Adrenal gland (tissue), 9 donors: ENCODE measurements at regions not wholly inside any gene's neighbourhood (a gene's known extent, or its start where the extent isn't known, plus 50 kb on each side); places are given as distances from the start of the nearest gene placed in this dataset.

Experiments used
- DNase-seq, 7 donors: peaks; one replicate each; pipeline ENCODE4 v3.0.0-alpha.2; 2019 to 2020
- H3K27ac ChIP-seq, 5 donors: fragments of 200-600 bp; sonication (generic) in 4 of 5; 1 replicate in 3 of 5; 2 replicates in 2 of 5; pipeline versions ENCODE4 v1.5.1 to v1.8.0; 2016 to 2020; ENCODE audit warnings: mild to moderate bottlenecking in 1 of 5
- H3K27me3 ChIP-seq: fragments of 200-600 bp; 2 replicates; pipeline ENCODE4 v1.8.0; 2021
- H3K36me3 ChIP-seq, 2 donors: fragments of 200-600 bp; replicated peaks in 1 of 2; 1 replicate in 1 of 2; 2 replicates in 1 of 2; pipeline versions ENCODE4 v1.5.1 to v1.8.0; 2018 to 2022
- H3K4me1 ChIP-seq, 2 donors: fragments of 200-600 bp; replicated peaks in 1 of 2; 1 replicate in 1 of 2; 2 replicates in 1 of 2; pipeline versions ENCODE4 v1.5.1 to v1.8.0; 2018 to 2021
- H3K4me3 ChIP-seq, 4 donors: fragments of 200-600 bp; sonication (generic) in 3 of 4; one replicate each; pipeline ENCODE4 v1.5.1; 2016 to 2018
- H3K9me3 ChIP-seq, 3 donors: fragments of 200-600 bp; sonication (generic) in 1 of 3; replicated peaks in 1 of 3; 1 replicate in 2 of 3; 2 replicates in 1 of 3; pipeline versions ENCODE4 v1.5.1 to v1.8.0; 2016 to 2021
- POLR2A ChIP-seq, 2 donors: fragments of 450-650 bp; IDR thresholded peaks; one replicate each; pipeline ENCODE4 v1.6.1; 2017; ENCODE audit warnings: antibody characterized with exemption in 2 of 2, mild to moderate bottlenecking in 2 of 2, moderate library complexity in 1 of 2
- WGBS, 4 donors: extraction: QIAGEN DNeasy Blood & Tissue Kit in 2 of 4; methylation state at CpG; one replicate each; pipeline versions ENCODE4 v1.1.5 to v1.1.7; 2013 to 2017; 5-methylcytosine and 5-hydroxymethylcytosine counted together
- intact Hi-C, 2 donors: fragments of 100-400 bp; cut with DNase I; formaldehyde crosslinking; loops; one replicate each; pipeline versions ENCODE4 v1.14.1 to v1.15.0; 2022 to 2023
- TF ChIP-seq, protein P1 (sequence below), 6 experiments: fragments of 450-650 bp in 4 of 6; fragments of 200-600 bp in 2 of 6; sonication (generic) in 1 of 6; IDR thresholded peaks; 1 replicate in 5 of 6; 2 replicates in 1 of 6; pipeline versions ENCODE4 v1.5.1 to v1.8.0; 2016 to 2021; ENCODE audit warnings: antibody characterized with exemption in 6 of 6, mild to moderate bottlenecking in 2 of 6, moderate library complexity in 1 of 6
- donor health status: healthy with polysubstance abuse.
- donor health status: Bipolar disorder and iron deficiency.
- donor health status: DM: yes; HTN: yes; CAD: no.
- donor health status: DM: no; HTN: no; CAD: no.
- donor health status: DM: no; HTN: no; CAD: no.

DNA sequence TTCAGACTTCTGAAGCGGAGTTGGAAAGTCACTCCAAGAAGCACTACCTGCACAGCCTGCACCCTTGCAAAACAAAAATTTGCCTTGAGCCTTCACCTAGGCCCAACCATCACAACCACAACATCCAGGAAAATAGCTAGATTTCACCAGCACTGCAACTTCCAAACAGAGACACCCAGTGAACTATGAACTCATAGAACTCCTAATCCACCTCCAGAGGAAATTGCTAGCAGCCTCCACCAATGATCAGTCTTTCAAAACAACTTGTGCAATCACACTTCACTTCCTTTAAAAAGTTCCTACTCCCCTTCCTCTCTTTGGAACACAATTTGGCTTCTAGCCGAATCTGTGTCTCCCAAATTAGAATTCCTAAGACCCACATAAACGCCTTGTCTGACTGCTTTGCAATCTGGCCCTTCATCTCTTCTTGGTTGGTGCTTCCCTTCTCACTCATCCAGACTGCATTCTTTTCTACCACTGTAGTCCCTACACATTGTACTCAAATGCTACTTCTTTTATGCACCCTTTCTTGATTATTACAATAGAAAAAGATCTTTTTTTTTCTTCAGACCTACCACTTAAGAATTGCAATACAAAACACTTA, 489.2 kb upstream of the ARGLU1 start:
- intact Hi-C loops: no loop called here
- Histone ChIP-seq H3K4me3 (no peak overlapping the region), H3K27me3 (no peaks in the 10 kb centered on the region), H3K4me1 (no peaks in the 10 kb centered on the region), H3K27ac (no peak overlapping the region), H3K9me3 (no peaks in the 10 kb centered on the region), H3K36me3 (no peaks in the 10 kb centered on the region)
- WGBS, 4 donors: 48 to 74% (median 68%) methylated on average over 3 of the region's 3 CpGs
- no peak for DNase-seq
- TF ChIP-seq, protein P1, sequence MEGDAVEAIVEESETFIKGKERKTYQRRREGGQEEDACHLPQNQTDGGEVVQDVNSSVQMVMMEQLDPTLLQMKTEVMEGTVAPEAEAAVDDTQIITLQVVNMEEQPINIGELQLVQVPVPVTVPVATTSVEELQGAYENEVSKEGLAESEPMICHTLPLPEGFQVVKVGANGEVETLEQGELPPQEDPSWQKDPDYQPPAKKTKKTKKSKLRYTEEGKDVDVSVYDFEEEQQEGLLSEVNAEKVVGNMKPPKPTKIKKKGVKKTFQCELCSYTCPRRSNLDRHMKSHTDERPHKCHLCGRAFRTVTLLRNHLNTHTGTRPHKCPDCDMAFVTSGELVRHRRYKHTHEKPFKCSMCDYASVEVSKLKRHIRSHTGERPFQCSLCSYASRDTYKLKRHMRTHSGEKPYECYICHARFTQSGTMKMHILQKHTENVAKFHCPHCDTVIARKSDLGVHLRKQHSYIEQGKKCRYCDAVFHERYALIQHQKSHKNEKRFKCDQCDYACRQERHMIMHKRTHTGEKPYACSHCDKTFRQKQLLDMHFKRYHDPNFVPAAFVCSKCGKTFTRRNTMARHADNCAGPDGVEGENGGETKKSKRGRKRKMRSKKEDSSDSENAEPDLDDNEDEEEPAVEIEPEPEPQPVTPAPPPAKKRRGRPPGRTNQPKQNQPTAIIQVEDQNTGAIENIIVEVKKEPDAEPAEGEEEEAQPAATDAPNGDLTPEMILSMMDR (IDR thresholded peaks at IDR 0.05): no peak
- no peak for TF ChIP-seq POLR2A (IDR thresholded peaks at IDR 0.05)

- no peak for TF ChIP-seq POLR2A (IDR thresholded peaks at IDR 0.05)
- TF ChIP-seq, protein P1 (IDR thresholded peaks at IDR 0.05): no peak
- Histone ChIP-seq H3K27ac (no peak overlapping the region), H3K4me3 (no peak overlapping the region), H3K4me1 (no peaks in the 10 kb centered on the region), H3K36me3 (no peaks in the 10 kb centered on the region), H3K27me3 (no peaks in the 10 kb centered on the region), H3K9me3 (no peaks in the 10 kb centered on the region)
- 56 to 69% (median 62%) methylated on average over 5 to 7 of the region's 7 CpGs for WGBS, 4 donors
- intact Hi-C loops: no loop called here
- no peak for DNase-seq
Observed at GRCh38 chr13:107043021-107043956, 475.4 kb upstream of the ARGLU1 start.

DNA sequence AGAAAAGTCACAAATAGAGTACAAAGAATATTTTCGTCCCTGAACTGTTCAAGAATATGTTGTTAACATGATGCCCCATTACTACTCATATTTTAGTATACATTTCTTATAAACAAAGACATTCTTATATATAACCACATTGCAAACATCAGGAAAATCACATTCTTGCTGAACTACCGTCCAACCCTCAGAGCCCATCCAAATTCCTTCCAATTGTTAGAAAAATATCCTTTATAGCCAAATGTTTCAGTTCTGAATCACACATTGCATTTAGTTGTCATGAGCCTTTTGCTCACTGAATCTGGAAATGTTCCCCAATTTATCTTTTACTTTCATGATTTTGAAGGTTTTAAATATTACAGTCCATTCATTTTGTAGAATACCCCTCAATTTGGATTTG, 467.8 kb upstream of the ARGLU1 start:
- no peaks in the 10 kb centered on the region for H3K9me3 ChIP-seq
- no peaks in the 10 kb centered on the region for H3K27me3 ChIP-seq
- intact Hi-C loops: no loop called here
- no peak overlapping the region for H3K4me3 ChIP-seq
- TF ChIP-seq POLR2A (IDR thresholded peaks at IDR 0.05): no peak
- TF ChIP-seq, protein P1 (IDR thresholded peaks at IDR 0.05): no peak
- DNase-seq: no peak
- WGBS, 4 donors: 38 to 53% (median 49%) methylated on average over 2 of the region's 2 CpGs
- no peaks in the 10 kb centered on the region for H3K36me3 ChIP-seq
- no peaks in the 10 kb centered on the region for H3K4me1 ChIP-seq
- H3K27ac ChIP-seq: no peak overlapping the region

DNA sequence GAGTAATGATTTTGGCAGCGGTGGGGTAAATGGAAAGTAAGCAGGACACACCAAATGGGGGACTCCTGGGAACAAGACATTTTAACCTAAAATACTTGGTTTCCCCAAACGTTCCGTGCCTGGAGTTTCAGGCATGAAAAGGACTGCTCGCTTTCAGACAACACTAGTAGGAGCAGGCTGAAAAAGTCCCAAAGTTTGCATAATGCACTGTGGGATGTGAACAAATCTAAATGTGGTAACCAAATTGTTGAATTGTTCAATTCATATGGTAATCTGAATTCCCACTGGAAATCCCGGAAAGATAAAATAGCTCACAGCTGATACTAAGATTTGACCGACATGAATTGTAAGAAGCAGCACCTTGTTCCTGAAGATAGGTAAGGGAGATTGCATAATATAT, 467.2 kb upstream of the ARGLU1 start:
- intact Hi-C loops: no loop called here
- TF ChIP-seq POLR2A (IDR thresholded peaks at IDR 0.05): no peak
- TF ChIP-seq, protein P1 (IDR thresholded peaks at IDR 0.05): no peak
- Histone ChIP-seq H3K4me1 (no peaks in the 10 kb centered on the region), H3K36me3 (no peaks in the 10 kb centered on the region), H3K27ac (no peak overlapping the region), H3K9me3 (no peaks in the 10 kb centered on the region), H3K27me3 (no peaks in the 10 kb centered on the region), H3K4me3 (no peak overlapping the region)
- WGBS, 4 donors: 82 to 85% (median 84%) methylated on average over 6 of the region's 6 CpGs
- DNase-seq: no peak
